IMR-90 (cell line): ENCODE measurements at regions not wholly inside any gene's neighbourhood (a gene's known extent, or its start where the extent isn't known, plus 50 kb on each side); places are given as distances from the start of the nearest gene placed in this dataset.

Experiments
- ATAC-seq: fragments of 200-7000 bp; cut with Tn5 transposase; 2 replicates; pipeline ENCODE4 v1.9.1; 2020; ENCODE audit warnings: low read depth, mild to moderate bottlenecking, moderate library complexity
- BruUV-seq: library from RNA; stranded (reverse); fragments of 400-500 nt; replicated peaks from 2 replicates; lab custom pipeline; 2021; lab: Mats Ljungman, UMichigan
- CTCF ChIA-PET: fragments of 300-600 bp; formaldehyde crosslinking; extraction: SDS; loops from one replicate; lab custom pipeline; 2021; ENCODE audit warnings: antibody characterized with exemption; lab: Yijun Ruan, JAX
- POLR2A ChIA-PET: fragments of 300-600 bp; sonication (Branson Sonifier 250); formaldehyde crosslinking; loops from one replicate; lab custom pipeline; 2022; ENCODE audit warnings: antibody characterized with exemption; ENCODE audit not compliant: unreplicated experiment; lab: Charles Lee
- DNase-seq: peaks from one replicate; pipeline ENCODE4 v3.0.0; 2013
- H2AFZ ChIP-seq: replicated peaks from 2 replicates; pipeline ENCODE3; 2013; ENCODE audit warnings: low read length, mild to moderate bottlenecking; ENCODE audit not compliant: poor library complexity
- H2AK5ac ChIP-seq: 2 replicates; pipeline ENCODE4 v1.6.1; 2013; ENCODE audit warnings: low read depth, low read length, inconsistent platforms
- H2AK9ac ChIP-seq: replicated peaks from 2 replicates; pipeline ENCODE3; 2013; ENCODE audit warnings: mild to moderate bottlenecking, low read depth, low read length, moderate library complexity; ENCODE audit not compliant: poor library complexity
- H2BK120ac ChIP-seq: 2 replicates; pipeline ENCODE4 v1.6.1; 2013; ENCODE audit warnings: low read depth, low read length, inconsistent platforms
- H2BK15ac ChIP-seq: 3 replicates; pipeline ENCODE4 v1.6.1; 2013; ENCODE audit warnings: low read depth, low read length, inconsistent platforms
- H2BK20ac ChIP-seq: 2 replicates; pipeline ENCODE4 v1.6.1; 2013; ENCODE audit warnings: low read depth, mild to moderate bottlenecking, inconsistent platforms, low read length, moderate library complexity
- H2BK5ac ChIP-seq: 2 replicates; pipeline ENCODE4 v1.6.1; 2013; ENCODE audit warnings: mild to moderate bottlenecking, low read depth, low read length, inconsistent platforms; ENCODE audit not compliant: poor library complexity, severe bottlenecking
- H3K14ac ChIP-seq: replicated peaks from 2 replicates; pipeline ENCODE4 v1.6.1; 2013; ENCODE audit warnings: low read depth, low read length, inconsistent platforms
- H3K18ac ChIP-seq: 2 replicates; pipeline ENCODE4 v1.6.1; 2013; ENCODE audit warnings: low read depth, low read length, control low read depth
- H3K23ac ChIP-seq: 2 replicates; pipeline ENCODE4 v1.6.1; 2013; ENCODE audit warnings: low read depth, low read length, inconsistent platforms
- H3K27ac ChIP-seq: 2 replicates; pipeline ENCODE4 v1.5.1; 2013; ENCODE audit warnings: mild to moderate bottlenecking, control low read depth, low read length; ENCODE audit not compliant: insufficient read depth
- H3K27me3 ChIP-seq: 2 replicates; pipeline ENCODE4 v1.6.1; 2013; ENCODE audit warnings: low read length; ENCODE audit not compliant: control insufficient read depth, insufficient read depth
- H3K36me3 ChIP-seq: 2 replicates; pipeline ENCODE4 v1.6.1; 2013; ENCODE audit warnings: low read length, mixed read lengths; ENCODE audit not compliant: control insufficient read depth, insufficient read depth
- H3K4ac ChIP-seq: 2 replicates; pipeline ENCODE4 v1.6.1; 2013; ENCODE audit warnings: low read depth, low read length, inconsistent platforms
- H3K4me1 ChIP-seq: 2 replicates; pipeline ENCODE4 v1.6.1; 2013; ENCODE audit warnings: low read length, mixed read lengths; ENCODE audit not compliant: control insufficient read depth, insufficient read depth
- H3K4me2 ChIP-seq: 2 replicates; pipeline ENCODE4 v1.6.1; 2013; ENCODE audit warnings: low read depth, mild to moderate bottlenecking, control low read depth, low read length, moderate library complexity
- H3K4me3 ChIP-seq: 2 replicates; pipeline ENCODE4 v1.5.1; 2013; ENCODE audit warnings: low read depth, mild to moderate bottlenecking, control low read depth, low read length, moderate library complexity; ENCODE audit not compliant: insufficient read depth
- H3K56ac ChIP-seq: 2 replicates; pipeline ENCODE4 v1.6.1; 2013; ENCODE audit warnings: low read length, inconsistent platforms; ENCODE audit not compliant: insufficient read depth; ENCODE audit errors: extremely low read depth
- H3K79me1 ChIP-seq, 2 experiments: 2 replicates each; pipeline ENCODE4 v1.6.1; 2013; ENCODE audit warnings: low read length in 2 of 2, inconsistent platforms in 1 of 2, low read depth in 1 of 2
- H3K9ac ChIP-seq: 2 replicates; pipeline ENCODE4 v1.6.1; 2013; ENCODE audit warnings: low read depth, low read length, control low read depth
- H3K9me1 ChIP-seq: 2 replicates; pipeline ENCODE4 v1.6.1; 2013; ENCODE audit warnings: low read length, inconsistent platforms; ENCODE audit not compliant: insufficient read depth
- H3K9me3 ChIP-seq: 2 replicates; pipeline ENCODE4 v1.6.1; 2013; ENCODE audit warnings: low read length; ENCODE audit not compliant: control insufficient read depth, insufficient read depth
- H4K20me1 ChIP-seq: 2 replicates; pipeline ENCODE4 v1.6.1; 2013; ENCODE audit warnings: low read length, inconsistent platforms; ENCODE audit not compliant: insufficient read depth
- H4K5ac ChIP-seq: 2 replicates; pipeline ENCODE4 v1.6.1; 2013; ENCODE audit warnings: mild to moderate bottlenecking, low read depth, low read length, control low read depth
- H4K8ac ChIP-seq, 2 experiments: 2 replicates each; pipeline ENCODE4 v1.6.1; 2013; ENCODE audit warnings: low read depth in 2 of 2, low read length in 2 of 2, control low read depth in 1 of 2, inconsistent platforms in 1 of 2
- H4K91ac ChIP-seq: 2 replicates; pipeline ENCODE4 v1.6.1; 2013; ENCODE audit warnings: low read depth, low read length, inconsistent platforms; ENCODE audit not compliant: insufficient read depth
- BHLHE40 ChIP-seq: fragments of 150-350 bp; IDR thresholded peaks from 2 replicates; pipeline ENCODE4 v1.6.1; 2016; ENCODE audit warnings: mild to moderate bottlenecking, low read depth, low read length
- CEBPB ChIP-seq: IDR thresholded peaks from 2 replicates; pipeline ENCODE4 v1.6.1; 2012; ENCODE audit warnings: low read depth, low read length, improper control_type of control experiment
- CHD1 ChIP-seq: IDR thresholded peaks from 2 replicates; pipeline ENCODE4 v1.6.1; 2012; ENCODE audit warnings: low read depth, low read length, improper control_type of control experiment
- CTCF ChIP-seq: conservative IDR thresholded peaks from 2 replicates; pipeline ENCODE4 v1.5.1; 2012; ENCODE audit warnings: mild to moderate bottlenecking, low read depth, low read length, improper control_type of control experiment
- FOS ChIP-seq: fragments of 150-350 bp; IDR thresholded peaks from 2 replicates; pipeline ENCODE4 v1.6.1; 2016; ENCODE audit warnings: low read depth, low read length
- MAFK ChIP-seq: IDR thresholded peaks from 2 replicates; pipeline ENCODE4 v1.6.1; 2012; ENCODE audit warnings: low read depth, low read length, improper control_type of control experiment
- MAZ ChIP-seq: IDR thresholded peaks from 2 replicates; pipeline ENCODE4 v1.6.1; 2012; ENCODE audit warnings: low read depth, mild to moderate bottlenecking, low read length, improper control_type of control experiment, moderate library complexity, borderline replicate concordance
- MXI1 ChIP-seq: IDR thresholded peaks from 2 replicates; pipeline ENCODE4 v1.6.1; 2012; ENCODE audit warnings: low read depth, mild to moderate bottlenecking, low read length, moderate library complexity, borderline replicate concordance
- NFE2L2 ChIP-seq: fragments of 150-350 bp; IDR thresholded peaks from 2 replicates; pipeline ENCODE4 v1.6.1; 2016; ENCODE audit warnings: low read depth, mild to moderate bottlenecking, low read length
- POLR2A ChIP-seq: IDR thresholded peaks from 2 replicates; pipeline ENCODE4 v1.6.1; 2012; ENCODE audit warnings: mild to moderate bottlenecking, low read depth, low read length
- RAD21 ChIP-seq: IDR thresholded peaks from 2 replicates; pipeline ENCODE4 v1.6.1; 2012; ENCODE audit warnings: low read length, improper control_type of control experiment
- RCOR1 ChIP-seq: IDR thresholded peaks from 2 replicates; pipeline ENCODE4 v1.6.1; 2012; ENCODE audit warnings: mild to moderate bottlenecking, low read length, improper control_type of control experiment; ENCODE audit not compliant: insufficient replicate concordance
- RFX5 ChIP-seq: IDR thresholded peaks from 2 replicates; pipeline ENCODE4 v1.8.0; 2012; ENCODE audit warnings: low read depth, mild to moderate bottlenecking, low read length, moderate library complexity
- SMC3 ChIP-seq: fragments of 150-350 bp; IDR thresholded peaks from 2 replicates; pipeline ENCODE4 v1.6.1; 2016; ENCODE audit warnings: low read depth, mild to moderate bottlenecking, antibody characterized with exemption, low read length, moderate library complexity
- USF2 ChIP-seq: fragments of 150-350 bp; IDR thresholded peaks from 2 replicates; pipeline ENCODE4 v1.6.1; 2017; ENCODE audit warnings: mild to moderate bottlenecking, antibody characterized with exemption, low read length, low read depth
- WGBS, 2 experiments: methylation state at CpG; one replicate each; pipeline versions ENCODE4 v1.1.5 to v1.1.7; 2013; ENCODE audit warnings: missing lambda C conversion rate in 2 of 2; ENCODE audit not compliant: insufficient read length in 1 of 2; ENCODE audit errors: extremely low coverage in 2 of 2; 5-methylcytosine and 5-hydroxymethylcytosine counted together
- dilution Hi-C: fragments of 300-500 bp; cut with HindIII; formaldehyde crosslinking; loops from one replicate; pipeline ENCODE4 v1.14.3; 2018; ENCODE audit warnings: low sequenced_read_pairs; ENCODE audit not compliant: unreplicated experiment
- in situ Hi-C: fragments of 300-500 bp; cut with MboI; formaldehyde crosslinking; loops from 3 replicates; pipeline ENCODE4 v1.14.3; 2019; ENCODE audit warnings: low sequenced_read_pairs, inconsistent platforms, mixed read lengths
- intact Hi-C: fragments of 100-400 bp; cut with micrococcal nuclease; formaldehyde crosslinking; loops from 2 replicates; pipeline ENCODE4 v1.10.0; 2022

DNA sequence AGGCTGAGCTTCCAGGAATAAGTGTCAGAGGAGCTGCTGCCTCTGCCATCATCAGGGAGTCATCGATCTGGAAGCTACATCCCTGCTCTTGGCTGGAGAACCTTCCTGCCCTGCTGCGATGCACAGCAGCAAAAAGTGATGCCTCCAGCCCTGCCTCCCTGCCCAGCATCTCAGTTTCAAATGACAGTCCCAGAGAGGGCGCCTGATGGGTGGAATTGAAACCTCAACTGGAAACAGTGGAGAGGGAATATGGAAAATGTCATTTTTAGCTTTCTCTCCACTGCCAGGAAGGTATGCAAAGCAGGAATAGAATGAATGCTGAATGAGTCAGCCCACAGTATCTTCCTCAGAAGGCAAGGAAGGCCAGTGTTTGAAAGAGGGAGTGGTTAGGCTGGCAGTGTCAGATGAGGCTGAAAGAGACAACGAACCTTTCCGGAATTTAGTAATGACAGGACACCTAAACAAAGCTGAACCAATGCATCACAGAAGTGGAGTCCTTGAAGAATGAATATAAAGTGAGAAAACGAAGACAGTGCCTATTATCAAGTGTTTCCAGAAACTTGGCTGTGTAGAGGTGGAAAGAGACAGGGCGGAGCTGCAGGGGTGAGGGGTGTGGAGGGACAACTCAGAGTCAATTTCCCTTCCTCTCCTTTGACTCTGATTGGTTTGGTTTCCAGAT, 153.9 kb upstream of the NDUFV2 start (continued):
- 0 out of 2 replicates have a peak, but pooled peaks have one; percentile 1 for TF ChIP-seq BHLHE40
- no peak for TF ChIP-seq RFX5

GRCh38 chr18:8949206-8949605, 153.3 kb upstream of the NDUFV2 start:
- Histone ChIP-seq H3K4me1 (peaks cover 29% of the 10 kb centered on the region), H3K9me3 (peaks cover 12% of the 10 kb centered on the region), H3K79me1 (peaks cover 0 to 17% of the 10 kb centered on the region in 2 experiments; a peak in 1 of 4 replicates), H3K27ac (peak overlapping the region; percentile 95), H2AK9ac (peak overlapping the region; percentile 98), H3K27me3 (no peaks in the 10 kb centered on the region), H3K23ac (peak overlapping the region; percentile 98), H2AK5ac (peak overlapping the region; percentile 95), H2BK5ac (peak overlapping the region; percentile 99), H3K4me2 (peak overlapping the region; percentile 45), H4K8ac (peak overlapping the region; percentile 82 to 96), H3K36me3 (no peaks in the 10 kb centered on the region), H3K18ac (peak overlapping the region; percentile 96), H3K56ac (peak overlapping the region; percentile 85), H3K14ac (peak overlapping the region; percentile 99), H2BK20ac (peak overlapping the region; percentile 98), H3K9me1 (peaks cover 30% of the 10 kb centered on the region), H3K9ac (peak overlapping the region; percentile 67), H3K4me3 (peak overlapping the region; percentile 4; the same call in 1 of the 2 replicates), H2BK15ac (peak overlapping the region; percentile 41; the same call in 2 of the 3 replicates), H2BK120ac (peak overlapping the region; percentile 93), H4K5ac (peak overlapping the region; percentile 94), H4K20me1 (no peaks in the 10 kb centered on the region), H4K91ac (peak overlapping the region; percentile 99), H3K4ac (peak overlapping the region; percentile 88), H2AFZ (peak overlapping the region; percentile 85)
- no peak for TF ChIP-seq POLR2A
- no peak for TF ChIP-seq MXI1
- no peak for TF ChIP-seq FOS
- TF ChIP-seq CHD1 = no peak
- no peak for TF ChIP-seq RAD21
- TF ChIP-seq CTCF = no peak
- no peak for TF ChIP-seq MAFK
- TF ChIP-seq RCOR1 = no peak
- no peak for TF ChIP-seq MAZ
- TF ChIP-seq BHLHE40 = no peak
- TF ChIP-seq SMC3 = no peak
- no peak for TF ChIP-seq NFE2L2
- TF ChIP-seq USF2 = no peak
- TF ChIP-seq CEBPB = no peak
- no peak for TF ChIP-seq RFX5
- ChIA-PET CTCF (interaction anchor here (1.0 kb wide), 2 partner anchors 39 to 90 kb away, joined by 3 read pairs; no protein-coding TSS in a partner anchor), POLR2A (no interaction called here)
- in situ Hi-C loops = no loop called here
- WGBS, 2 experiments = 43% methylated on average over 3 of the region's 13 CpGs; no CpG with 5 or more reads in 1 of the 2 experiments
- BruUV-seq = no TSS peak
- intact Hi-C loops = loop anchor here (5.0 kb wide), 1 partner anchor 92 kb away; no protein-coding TSS in a partner anchor
- ATAC-seq (peak; percentile 9), DNase-seq (peak; percentile 48)
- dilution Hi-C loops = no loop called here
